ENCODE measurements at regions not wholly inside any gene's neighbourhood (a gene's known extent, or its start where the extent isn't known, plus 50 kb on each side); places are given as distances from the start of the nearest gene placed in this dataset.

GRCh38 chr20:7003598-7003997 lies 236.1 kb downstream of the BMP2 start:
- TF ChIP-seq, protein P1, sequence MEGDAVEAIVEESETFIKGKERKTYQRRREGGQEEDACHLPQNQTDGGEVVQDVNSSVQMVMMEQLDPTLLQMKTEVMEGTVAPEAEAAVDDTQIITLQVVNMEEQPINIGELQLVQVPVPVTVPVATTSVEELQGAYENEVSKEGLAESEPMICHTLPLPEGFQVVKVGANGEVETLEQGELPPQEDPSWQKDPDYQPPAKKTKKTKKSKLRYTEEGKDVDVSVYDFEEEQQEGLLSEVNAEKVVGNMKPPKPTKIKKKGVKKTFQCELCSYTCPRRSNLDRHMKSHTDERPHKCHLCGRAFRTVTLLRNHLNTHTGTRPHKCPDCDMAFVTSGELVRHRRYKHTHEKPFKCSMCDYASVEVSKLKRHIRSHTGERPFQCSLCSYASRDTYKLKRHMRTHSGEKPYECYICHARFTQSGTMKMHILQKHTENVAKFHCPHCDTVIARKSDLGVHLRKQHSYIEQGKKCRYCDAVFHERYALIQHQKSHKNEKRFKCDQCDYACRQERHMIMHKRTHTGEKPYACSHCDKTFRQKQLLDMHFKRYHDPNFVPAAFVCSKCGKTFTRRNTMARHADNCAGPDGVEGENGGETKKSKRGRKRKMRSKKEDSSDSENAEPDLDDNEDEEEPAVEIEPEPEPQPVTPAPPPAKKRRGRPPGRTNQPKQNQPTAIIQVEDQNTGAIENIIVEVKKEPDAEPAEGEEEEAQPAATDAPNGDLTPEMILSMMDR (IDR thresholded peaks at IDR 0.05; ENCODE audit: borderline replicate concordance, extremely low read depth, insufficient read depth): no peak

DNA sequence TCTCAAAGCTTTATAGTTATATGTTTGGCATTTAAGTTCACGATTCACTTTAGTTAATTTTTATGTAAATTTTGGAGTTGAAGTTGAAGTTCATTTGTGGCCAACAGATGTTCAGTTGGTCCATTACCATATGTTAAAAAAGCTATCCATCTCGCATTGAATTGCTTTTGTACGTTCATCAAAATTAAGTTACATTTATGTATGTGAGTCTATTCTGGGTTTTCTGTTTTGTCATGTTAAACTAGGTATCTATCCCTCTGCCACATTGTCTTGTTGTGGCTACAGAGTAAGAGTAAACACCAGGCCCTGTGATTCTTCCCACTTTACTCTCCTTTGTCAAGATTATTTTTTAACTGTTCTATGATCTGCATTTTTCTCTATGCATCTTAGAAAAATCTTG lies 237.3 kb downstream of the BMP2 start:
- TF ChIP-seq, protein P1 (IDR thresholded peaks at IDR 0.05; ENCODE audit: borderline replicate concordance, extremely low read depth, insufficient read depth): no peak
- Histone ChIP-seq H3K9ac (ENCODE audit: low read length in 3 of 3) (no peak overlapping the region), H3K4me1 (ENCODE audit: control insufficient read depth in 2 of 3, insufficient read depth in 2 of 3, low read depth in 1 of 3, low read length in 3 of 3) (no peaks in the 10 kb centered on the region), H3K4me3 (ENCODE audit: low read length in 3 of 3) (no peak overlapping the region), H3K36me3 (ENCODE audit: control insufficient read depth in 2 of 3, insufficient read depth in 3 of 3, low read length in 3 of 3) (no peaks in the 10 kb centered on the region), H3K27ac (ENCODE audit: low read depth in 2 of 2, low read length in 2 of 2) (no peak overlapping the region), H3K9me3 (ENCODE audit: control insufficient read depth in 2 of 3, insufficient read depth in 1 of 3, low read length in 3 of 3) (peaks cover 0 to 12% (median 0%) of the 10 kb centered on the region in 3 donors), H3K27me3 (ENCODE audit: control insufficient read depth, insufficient read depth, low read length) (no peaks in the 10 kb centered on the region)
- DNase-seq: no peak
- intact Hi-C loops (cut with DNase I): no loop called here
- FAIRE-seq: no peak

More at GRCh38 chr20:7003598-7003997, 236.1 kb downstream of the BMP2 start:
- Histone ChIP-seq H3K27ac (ENCODE audit: low read depth in 2 of 2, low read length in 2 of 2) (no peak overlapping the region), H3K4me1 (ENCODE audit: control insufficient read depth in 2 of 3, insufficient read depth in 2 of 3, low read depth in 1 of 3, low read length in 3 of 3) (no peaks in the 10 kb centered on the region), H3K9ac (ENCODE audit: low read length in 3 of 3) (no peak overlapping the region), H3K4me3 (ENCODE audit: low read length in 3 of 3) (no peak overlapping the region), H3K27me3 (ENCODE audit: control insufficient read depth, insufficient read depth, low read length) (no peaks in the 10 kb centered on the region), H3K9me3 (ENCODE audit: control insufficient read depth in 2 of 3, insufficient read depth in 1 of 3, low read length in 3 of 3) (peaks cover 0 to 7% (median 0%) of the 10 kb centered on the region in 3 donors), H3K36me3 (ENCODE audit: control insufficient read depth in 2 of 3, insufficient read depth in 3 of 3, low read length in 3 of 3) (no peaks in the 10 kb centered on the region)
- DNase-seq (no peak), FAIRE-seq (no peak)
- intact Hi-C loops (cut with DNase I): no loop called here

- DNase-seq: no peak
- intact Hi-C loops (cut with DNase I): no loop called here
- TF ChIP-seq, protein P1 (IDR thresholded peaks at IDR 0.05; ENCODE audit: borderline replicate concordance, extremely low read depth, insufficient read depth): no peak
- H3K4me3 ChIP-seq (ENCODE audit: low read length in 3 of 3): no peak overlapping the region
- no peak overlapping the region for H3K9ac ChIP-seq (ENCODE audit: low read length in 3 of 3)
- no peaks in the 10 kb centered on the region for H3K27me3 ChIP-seq (ENCODE audit: control insufficient read depth, insufficient read depth, low read length)
- no peak for FAIRE-seq
- peaks cover 0 to 3% (median 0%) of the 10 kb centered on the region in 3 donors for H3K4me1 ChIP-seq (ENCODE audit: control insufficient read depth in 2 of 3, insufficient read depth in 2 of 3, low read depth in 1 of 3, low read length in 3 of 3)
- no peaks in the 10 kb centered on the region for H3K36me3 ChIP-seq (ENCODE audit: control insufficient read depth in 2 of 3, insufficient read depth in 3 of 3, low read length in 3 of 3)
- H3K27ac ChIP-seq (ENCODE audit: low read depth in 2 of 2, low read length in 2 of 2): no peak overlapping the region
- H3K9me3 ChIP-seq (ENCODE audit: control insufficient read depth in 2 of 3, insufficient read depth in 1 of 3, low read length in 3 of 3): peaks cover 0 to 13% (median 0%) of the 10 kb centered on the region in 3 donors
Measured at GRCh38 chr20:7010527-7010926, 243.0 kb downstream of the BMP2 start.

- H3K9ac ChIP-seq (ENCODE audit: low read length in 3 of 3): no peak overlapping the region
- H3K4me3 ChIP-seq (ENCODE audit: low read length in 3 of 3): no peak overlapping the region
- TF ChIP-seq, protein P1 (IDR thresholded peaks at IDR 0.05; ENCODE audit: borderline replicate concordance, extremely low read depth, insufficient read depth): no peak
- no peaks in the 10 kb centered on the region for H3K9me3 ChIP-seq (ENCODE audit: control insufficient read depth in 2 of 3, insufficient read depth in 1 of 3, low read length in 3 of 3)
- H3K36me3 ChIP-seq (ENCODE audit: control insufficient read depth in 2 of 3, insufficient read depth in 3 of 3, low read length in 3 of 3): no peaks in the 10 kb centered on the region
- intact Hi-C loops (cut with DNase I): no loop called here
- DNase-seq (no peak), FAIRE-seq (no peak)
- peaks cover 0 to 3% (median 0%) of the 10 kb centered on the region in 3 donors for H3K4me1 ChIP-seq (ENCODE audit: control insufficient read depth in 2 of 3, insufficient read depth in 2 of 3, low read depth in 1 of 3, low read length in 3 of 3)
- H3K27ac ChIP-seq (ENCODE audit: low read depth in 2 of 2, low read length in 2 of 2): no peak overlapping the region
- no peaks in the 10 kb centered on the region for H3K27me3 ChIP-seq (ENCODE audit: control insufficient read depth, insufficient read depth, low read length)
Measured at GRCh38 chr20:7015257-7015656, 247.8 kb downstream of the BMP2 start.
